ENCODE measurements at regions not wholly inside any gene's neighbourhood (a gene's known extent, or its start where the extent isn't known, plus 50 kb on each side); places are given as distances from the start of the nearest gene placed in this dataset.

GRCh38 chrX:147735364-147735763, 176.4 kb upstream of the FMR1 start:
- TF ChIP-seq, protein P1, sequence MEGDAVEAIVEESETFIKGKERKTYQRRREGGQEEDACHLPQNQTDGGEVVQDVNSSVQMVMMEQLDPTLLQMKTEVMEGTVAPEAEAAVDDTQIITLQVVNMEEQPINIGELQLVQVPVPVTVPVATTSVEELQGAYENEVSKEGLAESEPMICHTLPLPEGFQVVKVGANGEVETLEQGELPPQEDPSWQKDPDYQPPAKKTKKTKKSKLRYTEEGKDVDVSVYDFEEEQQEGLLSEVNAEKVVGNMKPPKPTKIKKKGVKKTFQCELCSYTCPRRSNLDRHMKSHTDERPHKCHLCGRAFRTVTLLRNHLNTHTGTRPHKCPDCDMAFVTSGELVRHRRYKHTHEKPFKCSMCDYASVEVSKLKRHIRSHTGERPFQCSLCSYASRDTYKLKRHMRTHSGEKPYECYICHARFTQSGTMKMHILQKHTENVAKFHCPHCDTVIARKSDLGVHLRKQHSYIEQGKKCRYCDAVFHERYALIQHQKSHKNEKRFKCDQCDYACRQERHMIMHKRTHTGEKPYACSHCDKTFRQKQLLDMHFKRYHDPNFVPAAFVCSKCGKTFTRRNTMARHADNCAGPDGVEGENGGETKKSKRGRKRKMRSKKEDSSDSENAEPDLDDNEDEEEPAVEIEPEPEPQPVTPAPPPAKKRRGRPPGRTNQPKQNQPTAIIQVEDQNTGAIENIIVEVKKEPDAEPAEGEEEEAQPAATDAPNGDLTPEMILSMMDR (IDR thresholded peaks at IDR 0.05) = no peak
- no peak for TF ChIP-seq SIN3A (IDR thresholded peaks at IDR 0.05; ENCODE audit: borderline replicate concordance, insufficient read depth, low read depth, low read length)

Measured in Panc1 (cell line).